B cell (primary cell): ENCODE measurements at regions not wholly inside any gene's neighbourhood (a gene's known extent, or its start where the extent isn't known, plus 50 kb on each side); places are given as distances from the start of the nearest gene placed in this dataset.

Experiments used
- ATAC-seq: fragments of 200-7000 bp; cut with Tn5 transposase; one replicate; pipeline ENCODE4 v1.10.0; 2021; ENCODE audit warnings: low read depth, mild to moderate bottlenecking, moderate number of reproducible peaks, moderate library complexity
- CTCF ChIA-PET: fragments of 350-600 bp; sonication (Branson Sonifier 250); formaldehyde crosslinking; loops from one replicate; lab custom pipeline; 2021; ENCODE audit warnings: antibody characterized with exemption, inconsistent platforms; lab: Charles Lee
- POLR2A ChIA-PET: fragments of 350-600 bp; sonication (Branson Sonifier 250); formaldehyde crosslinking; loops from one replicate; lab custom pipeline; 2021; ENCODE audit warnings: antibody characterized with exemption; lab: Charles Lee
- DNase-seq: peaks from one replicate; pipeline ENCODE4 v3.0.0; 2013
- H2AFZ ChIP-seq: 2 replicates; pipeline ENCODE4 v1.6.1; 2012; ENCODE audit warnings: mild to moderate bottlenecking, low read depth, low read length; ENCODE audit not compliant: insufficient read depth, poor library complexity, severe bottlenecking
- H3K27ac ChIP-seq, 2 donors: 1 replicate in 1 of 2; 2 replicates in 1 of 2; pipeline ENCODE4 v1.5.1; 2012 to 2013; ENCODE audit warnings: low read length in 2 of 2, mild to moderate bottlenecking in 2 of 2, moderate library complexity in 1 of 2
- H3K27me3 ChIP-seq, 4 experiments: fragments of 200-600 bp in 1 of 4; sonication (generic) in 1 of 4; replicated peaks in 1 of 4; 1 replicate in 2 of 4; 2 replicates in 2 of 4; pipeline versions ENCODE4 v1.6.1 to v1.7.0; 2013 to 2016; ENCODE audit warnings: low read length in 3 of 4, mild to moderate bottlenecking in 2 of 4, mixed read lengths in 1 of 4, moderate library complexity in 1 of 4; ENCODE audit not compliant: insufficient read depth in 4 of 4, control insufficient read depth in 3 of 4; ENCODE audit errors: control extremely low read depth in 1 of 4
- H3K36me3 ChIP-seq, 2 experiments: replicated peaks in 1 of 2; 1 replicate in 1 of 2; 2 replicates in 1 of 2; pipeline versions ENCODE4 v1.6.1 to v1.7.1; 2013; ENCODE audit warnings: low read length in 1 of 2; ENCODE audit not compliant: insufficient read depth in 2 of 2, control insufficient read depth in 1 of 2; ENCODE audit errors: control extremely low read depth in 1 of 2, extremely low read depth in 1 of 2
- H3K4me1 ChIP-seq, 2 donors: fragments of 200-600 bp in 1 of 2; sonication (generic) in 1 of 2; 1 replicate in 1 of 2; 2 replicates in 1 of 2; pipeline versions ENCODE4 v1.5.1 to v1.6.1; 2013 to 2017; ENCODE audit warnings: low read length in 2 of 2; ENCODE audit not compliant: control insufficient read depth in 2 of 2, insufficient read depth in 2 of 2
- H3K4me2 ChIP-seq: replicated peaks from 2 replicates; pipeline ENCODE3; 2012; ENCODE audit warnings: mild to moderate bottlenecking, low read depth, low read length; ENCODE audit not compliant: poor library complexity, severe bottlenecking
- H3K4me3 ChIP-seq, 5 experiments: fragments of 200-600 bp in 1 of 5; sonication (generic) in 1 of 5; 1 replicate in 3 of 5; 2 replicates in 2 of 5; pipeline versions ENCODE4 v1.5.1 to v1.7.0; 2011 to 2016; ENCODE audit warnings: low read length in 4 of 5, mild to moderate bottlenecking in 4 of 5, low read depth in 2 of 5, control low read depth in 1 of 5, moderate library complexity in 1 of 5; ENCODE audit not compliant: insufficient read depth in 1 of 5; ENCODE audit errors: control extremely low read depth in 1 of 5, extremely low read depth in 1 of 5
- H3K79me2 ChIP-seq: fragments of 200-600 bp; sonication (generic); one replicate; pipeline ENCODE4 v1.6.0; 2016; ENCODE audit warnings: low read length; ENCODE audit not compliant: control insufficient read depth, insufficient read depth
- H3K9ac ChIP-seq: fragments of 200-600 bp; sonication (generic); 2 replicates; pipeline ENCODE4 v1.6.1; 2017; ENCODE audit warnings: mild to moderate bottlenecking, low read length, moderate library complexity
- H3K9me3 ChIP-seq, 3 donors: one replicate each; pipeline versions ENCODE4 v1.6.1 to v1.7.1; 2013; ENCODE audit warnings: low read length in 2 of 3; ENCODE audit not compliant: control insufficient read depth in 2 of 3, insufficient read depth in 1 of 3; ENCODE audit errors: control extremely low read depth in 1 of 3
- H4K20me1 ChIP-seq: 2 replicates; pipeline ENCODE4 v1.6.0; 2012; ENCODE audit warnings: mild to moderate bottlenecking, low read length; ENCODE audit not compliant: insufficient read depth, control insufficient read depth, poor library complexity, severe bottlenecking
- H3K27ac Mint-ChIP-seq: one replicate; pipeline ENCODE4 v1.8.0; 2021; ENCODE audit warnings: mixed read lengths
- H3K27me3 Mint-ChIP-seq: one replicate; pipeline ENCODE4 v1.8.0; 2021; ENCODE audit warnings: mixed read lengths
- H3K4me1 Mint-ChIP-seq: one replicate; pipeline ENCODE4 v1.8.0; 2021; ENCODE audit warnings: mixed read lengths
- H3K4me3 Mint-ChIP-seq: one replicate; pipeline ENCODE4 v1.8.0; 2021; ENCODE audit warnings: mixed read lengths
- H3K9me3 Mint-ChIP-seq: one replicate; pipeline ENCODE4 v1.8.0; 2022; ENCODE audit warnings: mixed read lengths; ENCODE audit not compliant: insufficient read depth
- EZH2 ChIP-seq: IDR thresholded peaks from 2 replicates; pipeline ENCODE4 v1.6.1; 2012; ENCODE audit warnings: borderline replicate concordance, low read depth, mild to moderate bottlenecking, moderate library complexity, low read length; ENCODE audit not compliant: insufficient read depth, poor library complexity, severe bottlenecking
- WGBS: methylation state at CpG from one replicate; pipeline ENCODE4 v1.1.5; 2013; ENCODE audit warnings: missing lambda C conversion rate; ENCODE audit not compliant: insufficient coverage; 5-methylcytosine and 5-hydroxymethylcytosine counted together
- intact Hi-C: fragments of 100-400 bp; cut with micrococcal nuclease; formaldehyde crosslinking; loops from one replicate; pipeline ENCODE4 v1.10.0; 2022
- TF ChIP-seq, protein P1 (sequence below): fragments of 200-600 bp; IDR thresholded peaks from one replicate; pipeline ENCODE4 v1.8.0; 2022; ENCODE audit warnings: antibody characterized with exemption, mild to moderate bottlenecking

GRCh38 chr16:63682844-63683243 is 1439.0 kb downstream of the CDH11 start:
- Mint-ChIP-seq H3K27ac (no peak overlapping the region), H3K4me1 (no peaks in the 10 kb centered on the region)
- CTCF ChIA-PET: no interaction called here

DNA sequence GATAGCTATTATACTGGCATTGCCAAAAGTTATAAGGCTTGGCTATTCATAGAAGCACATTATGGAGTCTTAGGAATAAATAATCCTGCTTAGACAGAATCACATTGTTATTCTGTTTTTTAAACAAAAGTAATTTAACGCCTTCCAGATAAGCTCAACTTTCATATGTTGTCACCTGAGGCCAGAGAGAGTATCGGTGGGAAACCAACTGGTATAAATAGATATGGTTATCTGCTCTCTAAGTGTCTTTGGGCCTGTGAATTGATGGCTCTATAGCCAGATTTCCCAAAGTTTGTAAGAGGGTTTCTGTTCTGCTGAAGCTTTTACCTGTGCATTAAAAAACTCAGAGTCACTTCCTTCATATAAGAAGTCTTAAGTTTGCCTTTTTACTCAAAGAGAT is 1449.4 kb downstream of the CDH11 start:
- no peaks in the 10 kb centered on the region for H4K20me1 ChIP-seq
- Mint-ChIP-seq H3K27me3 (no peaks in the 10 kb centered on the region), H3K9me3 (peaks cover 8% of the 10 kb centered on the region), H3K4me3 (no peak overlapping the region), H3K4me1 (no peaks in the 10 kb centered on the region), H3K27ac (no peak overlapping the region)
- no peaks in the 10 kb centered on the region for H3K9me3 ChIP-seq
- ATAC-seq: no peak
- TF ChIP-seq, protein P1, sequence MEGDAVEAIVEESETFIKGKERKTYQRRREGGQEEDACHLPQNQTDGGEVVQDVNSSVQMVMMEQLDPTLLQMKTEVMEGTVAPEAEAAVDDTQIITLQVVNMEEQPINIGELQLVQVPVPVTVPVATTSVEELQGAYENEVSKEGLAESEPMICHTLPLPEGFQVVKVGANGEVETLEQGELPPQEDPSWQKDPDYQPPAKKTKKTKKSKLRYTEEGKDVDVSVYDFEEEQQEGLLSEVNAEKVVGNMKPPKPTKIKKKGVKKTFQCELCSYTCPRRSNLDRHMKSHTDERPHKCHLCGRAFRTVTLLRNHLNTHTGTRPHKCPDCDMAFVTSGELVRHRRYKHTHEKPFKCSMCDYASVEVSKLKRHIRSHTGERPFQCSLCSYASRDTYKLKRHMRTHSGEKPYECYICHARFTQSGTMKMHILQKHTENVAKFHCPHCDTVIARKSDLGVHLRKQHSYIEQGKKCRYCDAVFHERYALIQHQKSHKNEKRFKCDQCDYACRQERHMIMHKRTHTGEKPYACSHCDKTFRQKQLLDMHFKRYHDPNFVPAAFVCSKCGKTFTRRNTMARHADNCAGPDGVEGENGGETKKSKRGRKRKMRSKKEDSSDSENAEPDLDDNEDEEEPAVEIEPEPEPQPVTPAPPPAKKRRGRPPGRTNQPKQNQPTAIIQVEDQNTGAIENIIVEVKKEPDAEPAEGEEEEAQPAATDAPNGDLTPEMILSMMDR: no peak
- no peak for TF ChIP-seq EZH2
- no peak overlapping the region for H2AFZ ChIP-seq
- no peaks in the 10 kb centered on the region for H3K36me3 ChIP-seq
- no peak overlapping the region for H3K9ac ChIP-seq
- H3K27me3 ChIP-seq: no peaks in the 10 kb centered on the region
- no peak overlapping the region for H3K4me2 ChIP-seq
- H3K4me3 ChIP-seq: no peak overlapping the region
- no peaks in the 10 kb centered on the region for H3K79me2 ChIP-seq
- intact Hi-C loops: no loop called here
- no peaks in the 10 kb centered on the region for H3K4me1 ChIP-seq
- no peak for DNase-seq
- H3K27ac ChIP-seq: no peak overlapping the region
- WGBS: 78% methylated on average over 1 of the region's 2 CpGs
- CTCF ChIA-PET: no interaction called here
- POLR2A ChIA-PET: no interaction called here

More at GRCh38 chr16:63682844-63683243, 1439.0 kb downstream of the CDH11 start:
- intact Hi-C loops: no loop called here
- POLR2A ChIA-PET: no interaction called here
- H3K4me2 ChIP-seq: no peak overlapping the region
- no peaks in the 10 kb centered on the region for H3K36me3 ChIP-seq
- H3K4me3 ChIP-seq: no peak overlapping the region
- Mint-ChIP-seq H3K4me3 (no peak overlapping the region), H3K27me3 (no peaks in the 10 kb centered on the region), H3K9me3 (peaks cover 6% of the 10 kb centered on the region)
- peaks cover 0 to 14% (median 0%) of the 10 kb centered on the region in 3 donors for H3K9me3 ChIP-seq
- H3K4me1 ChIP-seq: no peaks in the 10 kb centered on the region
- 86% methylated on average over 1 of the region's 3 CpGs for WGBS
- no peak overlapping the region for H3K9ac ChIP-seq
- no peak for TF ChIP-seq EZH2
- TF ChIP-seq, protein P1: no peak
- ATAC-seq (no peak), DNase-seq (no peak)
- no peaks in the 10 kb centered on the region for H4K20me1 ChIP-seq
- no peak overlapping the region for H3K27ac ChIP-seq
- H3K79me2 ChIP-seq: no peaks in the 10 kb centered on the region
- H3K27me3 ChIP-seq: no peaks in the 10 kb centered on the region
- no peak overlapping the region for H2AFZ ChIP-seq
